Hippocampal formation (tissue), 2 donors: ENCODE measurements at regions not wholly inside any gene's neighbourhood (a gene's known extent, or its start where the extent isn't known, plus 50 kb on each side); places are given as distances from the start of the nearest gene placed in this dataset.

Experiments
- DNase-seq, 2 donors: peaks; one replicate each; lab custom pipeline; 2025; lab: John Stamatoyannopoulos, UW

DNA sequence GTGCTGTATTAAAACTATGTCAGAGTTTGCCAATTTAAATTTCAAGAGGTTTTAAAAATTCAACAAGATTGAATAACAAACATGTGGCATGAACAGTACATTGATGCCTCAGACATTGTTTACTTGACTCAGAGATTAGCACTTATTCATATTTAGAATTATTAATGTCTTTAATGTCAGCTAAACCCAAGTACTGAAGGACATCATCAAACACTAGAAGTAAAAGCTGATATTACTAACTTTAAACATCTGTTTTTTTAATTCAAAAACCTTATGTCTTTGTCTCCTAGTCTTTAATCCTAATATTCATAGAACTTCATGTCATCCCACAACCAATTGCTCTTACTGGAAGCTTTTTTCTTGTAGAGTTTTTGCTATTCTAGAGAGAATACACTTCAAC, 406.2 kb upstream of the PCDH7 start:
- no peak for DNase-seq

DNA sequence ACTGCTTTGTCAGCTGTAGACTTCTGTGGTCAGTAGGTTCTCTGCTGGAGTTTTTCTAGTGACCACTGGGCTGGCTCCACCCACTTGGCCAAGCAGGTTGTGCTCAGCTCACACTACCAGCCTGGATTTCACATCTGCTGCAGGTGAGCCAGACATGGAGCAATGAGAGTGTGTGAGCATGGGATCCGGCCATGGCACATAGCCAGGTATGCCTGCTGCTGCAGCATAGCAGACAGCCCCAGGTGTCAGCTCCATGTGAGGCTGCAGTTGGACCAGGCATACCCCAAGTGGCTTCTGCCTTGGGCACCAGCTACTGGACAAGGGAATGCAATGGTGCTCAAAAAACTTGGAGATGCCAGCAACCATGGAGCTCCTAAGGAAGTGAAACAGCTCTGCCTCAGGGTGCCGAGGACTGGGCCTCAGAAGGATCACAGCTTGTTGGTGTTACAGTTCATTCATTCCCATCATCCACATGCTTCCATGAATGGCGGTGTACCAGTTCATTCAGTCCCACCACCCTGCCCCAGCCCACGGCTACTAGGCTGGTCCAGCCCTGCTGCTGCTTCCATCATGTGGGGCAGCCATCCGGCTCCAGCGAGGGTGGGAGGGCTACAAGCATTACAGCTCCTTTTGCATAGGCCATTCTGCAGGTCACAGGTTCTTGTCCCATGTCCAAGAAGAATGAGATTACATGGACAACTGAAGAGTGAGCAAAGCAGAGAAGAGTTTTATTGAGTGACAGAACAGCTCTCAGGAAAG, 389.1 kb upstream of the PCDH7 start:
- DNase-seq = no peak

DNA sequence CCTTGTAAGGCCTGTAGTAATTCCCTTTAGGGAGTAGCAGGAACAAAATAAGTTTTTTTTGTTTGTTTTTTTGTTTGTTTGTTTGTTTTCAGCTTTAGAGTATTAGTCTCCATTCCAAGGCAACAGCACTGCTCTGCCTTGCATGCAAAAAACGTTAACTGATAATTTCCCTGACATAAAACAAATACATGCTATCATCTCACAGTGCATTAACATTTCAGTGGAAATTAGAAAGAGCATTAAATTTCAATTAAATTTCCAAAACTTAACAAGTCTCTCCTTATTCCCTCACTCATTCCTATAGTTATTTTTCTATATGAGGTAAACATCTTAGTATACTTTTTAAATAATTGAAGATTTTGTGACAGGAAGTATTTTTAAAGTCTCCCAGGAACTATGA, 378.4 kb upstream of the PCDH7 start:
- DNase-seq = no peak

DNA sequence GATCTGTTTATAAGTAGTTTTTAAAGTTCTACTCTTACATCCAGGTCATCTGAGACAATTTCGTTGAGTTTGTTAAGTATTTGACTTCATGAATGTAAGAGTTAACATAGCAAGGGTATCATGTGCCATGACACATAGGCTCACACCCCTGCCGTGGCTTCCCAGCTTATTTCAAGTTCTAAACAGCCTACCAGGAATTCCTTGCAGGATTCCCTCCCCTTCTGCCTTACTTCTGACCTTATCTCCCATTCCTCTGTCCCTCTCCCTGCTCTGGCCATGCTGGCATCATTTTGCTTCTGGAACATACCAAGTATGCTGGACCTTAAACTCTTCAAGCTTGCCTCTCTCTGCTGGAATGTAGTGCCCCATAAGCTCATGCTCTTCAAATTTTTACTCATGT, 369.9 kb upstream of the PCDH7 start:
- DNase-seq = no peak

DNA sequence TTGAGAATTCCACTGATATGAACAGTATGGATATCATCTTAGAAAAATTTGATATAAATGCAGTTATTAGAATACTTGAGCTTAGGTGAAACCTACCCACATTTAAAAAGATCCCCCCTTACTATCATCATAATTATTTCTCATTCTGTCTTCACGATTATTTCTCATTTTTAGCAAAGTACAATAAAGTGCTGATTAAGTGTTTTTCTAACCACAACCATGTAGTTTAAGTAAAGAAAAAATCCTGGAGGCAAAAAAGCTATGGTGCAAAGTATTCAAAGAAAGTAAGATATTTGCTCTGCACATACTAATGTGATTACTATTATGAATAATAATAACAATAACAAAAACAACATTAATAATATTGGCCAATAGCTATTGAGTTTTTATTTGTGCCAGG, 365.6 kb upstream of the PCDH7 start:
- no peak for DNase-seq

DNA sequence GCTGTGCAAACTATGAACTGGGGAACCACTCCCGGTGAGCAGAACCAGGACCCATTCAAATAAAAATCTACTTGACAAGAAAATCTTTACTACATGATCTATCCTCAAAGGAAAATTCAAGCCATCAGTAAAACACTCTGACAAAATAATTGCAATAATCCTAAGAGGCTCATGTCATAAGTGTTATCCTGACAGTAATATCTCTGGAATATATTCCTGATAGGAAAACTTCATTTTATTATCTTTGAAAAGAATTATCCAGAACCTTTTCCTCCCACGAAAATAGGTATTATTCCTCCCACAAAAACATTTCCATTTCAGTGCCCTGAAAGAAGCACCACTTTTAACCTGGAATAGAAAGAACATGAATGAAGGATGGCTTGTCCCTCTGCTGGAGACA, 357.7 kb upstream of the PCDH7 start:
- no peak for DNase-seq

DNA sequence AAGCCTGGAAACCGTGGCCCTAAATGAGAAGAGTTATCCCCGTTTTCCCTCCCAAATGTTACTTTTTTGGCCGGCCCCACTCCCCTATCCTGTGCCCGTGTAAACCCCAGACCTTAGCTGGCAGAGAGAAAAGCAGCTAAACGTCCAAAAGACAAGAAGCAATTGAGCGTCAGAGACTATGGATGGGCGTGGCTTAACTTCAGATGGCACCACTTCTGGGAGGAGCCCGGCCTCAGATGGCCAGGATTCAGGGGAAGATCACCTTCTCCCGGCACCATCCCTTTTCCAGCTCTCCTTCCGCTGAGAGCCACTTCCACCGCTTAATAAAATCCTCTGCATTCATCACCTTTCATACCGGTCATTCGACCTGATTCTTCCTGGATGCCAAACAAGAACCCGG, 350.1 kb upstream of the PCDH7 start:
- no peak for DNase-seq

DNA sequence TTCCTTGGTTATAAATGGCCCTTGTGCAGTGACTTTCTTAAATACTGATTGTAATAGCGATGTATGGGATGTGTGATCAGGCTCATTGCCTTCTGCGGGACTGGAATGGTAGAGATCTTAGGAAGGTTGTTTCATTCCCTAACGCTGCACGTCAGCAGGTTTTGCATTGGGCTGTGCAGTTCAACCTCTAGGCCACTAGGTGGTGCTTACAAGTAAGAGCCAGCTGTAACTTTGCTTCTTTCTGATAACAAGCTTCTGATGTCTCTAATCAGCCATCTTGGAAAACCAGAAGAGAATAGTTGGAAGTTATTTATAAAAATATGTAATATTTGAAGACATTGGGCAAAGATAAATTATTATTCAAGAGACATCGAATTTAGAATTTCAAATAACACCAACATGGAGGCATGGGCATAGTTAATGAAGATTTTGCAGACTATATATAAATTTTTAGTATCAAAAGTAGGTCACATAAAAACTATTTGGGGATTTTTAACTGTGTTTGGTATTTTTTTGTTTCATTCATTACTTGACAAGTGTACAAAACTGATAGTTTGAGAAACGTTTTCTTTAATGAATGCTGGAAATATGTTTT, 339.7 kb upstream of the PCDH7 start:
- DNase-seq = no peak

DNA sequence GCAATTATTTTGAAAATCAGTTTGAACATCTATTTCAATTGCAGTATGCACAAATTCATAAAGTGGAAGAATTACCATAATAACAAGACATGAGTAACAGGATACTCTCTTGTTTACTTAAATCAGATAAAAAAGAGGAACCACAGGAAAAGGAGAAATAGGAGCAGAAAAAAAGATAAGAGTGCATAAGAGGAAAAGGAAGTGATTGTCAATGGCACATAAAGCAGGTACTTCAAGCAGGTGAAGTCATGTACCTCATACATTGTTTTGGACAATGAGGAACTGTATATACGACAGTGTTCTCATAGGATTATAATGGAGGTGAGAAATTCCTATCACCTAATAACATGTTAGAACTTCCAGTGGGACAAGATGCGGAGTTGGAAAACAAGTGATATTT, 334.5 kb upstream of the PCDH7 start:
- no peak for DNase-seq

DNA sequence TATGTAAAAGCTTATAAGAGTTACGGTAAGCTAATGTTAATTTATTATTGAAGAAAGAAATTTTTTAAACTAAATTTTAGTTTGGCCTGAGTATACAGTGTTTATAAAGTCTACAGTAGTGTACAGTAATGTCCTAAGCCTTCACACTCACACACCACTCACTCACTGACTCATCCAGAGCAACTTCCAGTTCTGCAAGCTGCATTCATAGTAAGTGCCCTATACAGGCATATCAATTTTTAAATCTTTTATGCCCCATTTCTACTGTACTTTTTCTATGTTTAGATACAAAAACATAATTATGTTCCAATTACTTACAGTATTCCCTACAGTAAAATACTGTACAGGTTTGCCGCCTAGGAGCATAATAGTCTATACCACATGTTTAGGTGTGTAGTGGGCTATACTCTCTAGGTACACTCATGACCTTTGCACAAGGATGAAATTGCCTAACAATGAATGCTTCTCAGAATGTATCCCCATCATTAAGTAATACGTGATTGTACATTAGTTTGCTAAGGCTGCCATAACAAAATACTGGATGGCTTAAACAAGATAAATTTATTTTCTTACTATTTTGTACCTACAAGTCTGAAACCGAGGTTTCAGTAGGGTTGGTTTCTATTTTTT, 333.8 kb upstream of the PCDH7 start:
- DNase-seq = no peak

DNA sequence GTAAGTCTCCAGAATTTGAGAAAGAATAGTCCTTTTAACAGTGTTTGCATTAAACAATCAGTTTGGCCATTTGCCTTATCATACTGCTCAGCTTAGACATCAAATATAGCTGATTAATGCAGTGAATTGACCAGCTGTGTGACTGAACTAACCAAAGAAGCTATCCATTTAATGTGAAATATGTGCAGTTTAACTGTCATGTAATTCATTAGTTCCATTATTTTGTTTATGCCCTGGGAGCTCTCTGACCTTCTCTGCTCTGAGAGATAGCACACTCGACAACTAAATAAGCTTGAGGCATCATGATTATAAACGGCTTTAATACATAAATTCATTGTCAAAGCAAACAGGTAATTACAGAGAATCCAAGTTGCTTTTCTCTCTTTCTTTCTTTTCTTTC, 324.3 kb upstream of the PCDH7 start:
- no peak for DNase-seq

DNA sequence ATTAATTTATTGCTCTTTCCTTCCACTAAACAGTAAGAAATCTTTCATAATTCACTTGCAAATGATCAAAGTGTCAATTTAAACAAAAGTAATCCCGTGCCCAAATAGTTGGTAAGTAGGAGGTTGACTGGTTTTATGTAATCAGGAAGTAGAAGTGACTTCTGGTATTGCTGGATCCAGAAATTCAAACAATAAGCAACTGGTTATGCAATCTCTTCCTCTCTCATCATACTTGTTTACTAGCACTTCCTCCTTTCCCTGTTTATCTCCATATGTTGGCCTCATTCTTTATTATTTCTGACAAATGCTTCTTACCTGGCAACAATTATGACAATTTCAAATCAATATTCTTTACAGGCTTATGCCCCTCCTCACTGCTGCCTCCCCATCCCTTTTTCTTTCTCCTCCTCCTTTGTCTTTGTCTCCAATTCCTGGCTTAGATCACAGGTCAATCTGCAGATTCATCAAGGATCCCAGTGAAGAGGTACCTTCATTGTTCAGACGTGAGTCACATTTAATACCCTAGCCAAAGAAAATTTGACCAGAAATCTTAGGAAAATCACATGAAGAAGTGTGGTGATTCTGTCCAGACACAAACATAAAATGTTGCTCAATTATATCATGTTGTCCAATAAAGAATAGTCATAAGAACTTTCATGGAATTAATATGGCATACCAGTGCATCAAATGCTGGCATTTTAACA, 323.2 kb upstream of the PCDH7 start:
- no peak for DNase-seq

DNA sequence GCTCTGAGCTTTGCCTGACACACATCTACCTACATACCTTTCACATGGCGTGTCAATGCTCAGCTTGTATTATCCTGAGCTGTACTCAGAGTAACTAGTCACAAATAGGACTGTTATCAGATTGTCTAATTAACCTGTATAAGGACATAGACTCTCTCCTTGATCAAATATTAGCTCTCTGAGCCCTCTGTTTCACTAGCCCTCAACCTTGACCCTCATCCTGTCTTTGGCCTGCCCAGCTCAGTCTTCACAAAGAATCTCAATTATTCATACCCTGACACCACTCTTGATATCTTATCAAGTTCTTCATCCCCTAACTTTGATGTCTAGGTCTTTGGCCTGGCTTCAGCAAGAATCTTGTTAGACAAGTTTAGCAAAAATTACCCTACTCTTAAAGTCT, 320.7 kb upstream of the PCDH7 start:
- no peak for DNase-seq

DNA sequence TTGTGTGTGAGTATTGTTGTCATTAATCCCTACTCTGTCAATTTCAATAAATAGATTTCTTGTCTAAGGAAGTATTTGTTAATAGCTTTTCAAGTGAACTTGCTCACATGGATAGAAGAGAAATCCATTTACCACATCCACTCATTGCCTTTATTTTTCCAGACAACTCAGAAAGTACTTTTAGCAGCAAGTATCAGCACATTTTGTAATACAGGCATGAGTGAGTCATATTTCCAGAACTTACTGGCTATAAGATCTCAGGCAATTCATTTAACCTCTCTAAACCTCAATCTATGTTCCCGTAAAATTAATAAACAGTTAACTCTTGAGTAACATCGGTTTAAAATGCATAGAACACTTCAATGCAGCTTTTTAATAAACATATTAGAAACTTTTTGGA, 317.9 kb upstream of the PCDH7 start:
- DNase-seq = no peak

DNA sequence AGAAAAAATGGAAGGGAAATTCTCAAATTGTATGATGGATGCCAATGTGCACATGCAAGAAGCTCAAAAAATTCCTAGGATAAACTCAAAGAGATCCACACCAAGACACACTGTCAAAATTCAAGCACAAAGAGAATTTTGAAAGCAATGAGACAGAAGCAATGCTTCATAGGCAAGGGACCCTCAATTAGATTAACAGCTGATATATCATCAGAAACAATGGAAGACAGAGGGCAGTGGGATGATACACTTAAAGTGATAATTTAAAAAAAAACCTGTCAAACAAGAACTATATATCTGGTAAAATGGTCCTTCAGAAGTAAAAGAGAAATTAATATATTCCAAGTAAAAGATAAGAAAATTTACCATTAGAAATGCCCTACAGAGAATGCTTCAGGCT, 306.3 kb upstream of the PCDH7 start:
- DNase-seq = no peak

DNA sequence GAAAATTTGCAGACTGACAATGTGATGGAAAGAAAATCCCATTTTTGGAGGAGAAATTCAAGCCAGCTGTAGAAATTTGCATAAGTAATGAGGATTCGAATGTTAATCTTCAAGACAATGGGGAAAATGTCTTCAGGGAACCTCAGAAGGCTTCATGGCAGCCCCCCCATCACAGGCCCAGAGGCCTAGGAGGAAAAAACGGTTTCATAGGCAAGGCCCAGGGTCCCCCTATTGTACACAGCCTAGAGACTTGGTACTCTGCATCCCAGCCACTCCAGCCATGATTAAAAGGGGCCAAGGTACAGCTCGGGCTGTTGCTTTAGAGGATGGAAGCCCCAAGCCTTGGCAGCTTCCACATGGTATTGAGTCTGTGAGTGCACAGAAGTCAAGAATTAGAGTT, 303.6 kb upstream of the PCDH7 start:
- DNase-seq = no peak

DNA sequence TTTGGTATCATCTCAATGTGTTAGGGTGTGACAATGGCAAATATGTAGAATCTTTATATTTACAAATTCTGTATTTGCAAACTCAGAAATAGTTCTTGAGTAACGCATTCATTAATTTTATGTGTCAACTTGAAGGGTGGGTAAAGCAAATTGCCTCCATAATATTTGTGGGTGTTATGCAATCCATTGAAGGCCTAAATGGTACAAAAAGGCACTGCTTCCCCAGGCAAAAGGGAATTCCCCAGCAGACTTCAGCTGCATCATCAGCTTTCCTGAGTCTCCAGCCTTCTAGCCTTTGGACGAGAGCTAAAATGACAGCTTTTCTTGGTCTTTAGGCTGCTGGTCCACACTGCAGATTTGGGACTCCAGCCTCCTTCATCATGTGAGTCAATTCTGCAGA, 292.2 kb upstream of the PCDH7 start:
- no peak for DNase-seq

DNA sequence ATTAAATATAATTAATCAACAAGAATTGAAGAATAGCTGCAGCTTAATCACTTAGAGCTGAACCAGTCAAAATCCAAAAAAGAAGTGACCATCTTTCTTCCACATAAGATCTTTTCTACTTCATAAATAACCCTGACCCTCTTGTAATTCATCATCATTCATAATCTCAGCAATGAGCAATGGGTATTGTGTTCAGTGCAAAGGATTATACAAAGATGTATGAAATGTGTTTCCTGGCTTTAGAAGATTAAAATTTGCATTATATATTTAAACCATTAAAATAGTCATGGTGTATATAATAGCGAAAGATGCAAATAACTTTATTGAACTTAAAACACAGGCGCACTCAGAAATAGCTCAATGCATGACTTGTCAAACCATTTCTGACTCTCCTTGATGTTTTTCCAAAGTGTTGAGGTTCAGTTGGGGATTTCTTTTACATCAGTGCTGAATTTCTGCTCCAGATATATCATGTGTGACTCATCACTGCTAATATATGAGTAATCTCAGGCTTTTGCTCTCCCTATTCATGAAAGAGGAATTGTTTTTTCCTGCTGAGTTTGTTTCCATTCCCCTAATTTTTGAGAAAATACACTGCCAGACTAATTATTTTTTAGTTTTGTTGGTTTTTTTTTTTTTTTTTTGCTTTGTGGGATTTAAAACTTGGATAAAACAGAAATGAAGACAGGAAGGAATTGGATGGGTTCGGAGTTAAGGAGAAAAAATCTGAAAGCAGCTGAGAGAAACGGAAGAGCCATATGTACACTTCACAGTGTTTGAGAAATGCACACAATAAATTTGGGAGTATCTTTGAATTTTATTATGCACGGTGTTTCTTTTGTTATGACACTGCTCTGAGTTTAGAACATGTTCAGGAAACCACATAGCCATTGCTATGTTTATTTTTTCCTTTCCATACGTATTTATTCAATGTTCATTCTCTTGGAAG, 290.1 kb upstream of the PCDH7 start:
- no peak for DNase-seq

DNA sequence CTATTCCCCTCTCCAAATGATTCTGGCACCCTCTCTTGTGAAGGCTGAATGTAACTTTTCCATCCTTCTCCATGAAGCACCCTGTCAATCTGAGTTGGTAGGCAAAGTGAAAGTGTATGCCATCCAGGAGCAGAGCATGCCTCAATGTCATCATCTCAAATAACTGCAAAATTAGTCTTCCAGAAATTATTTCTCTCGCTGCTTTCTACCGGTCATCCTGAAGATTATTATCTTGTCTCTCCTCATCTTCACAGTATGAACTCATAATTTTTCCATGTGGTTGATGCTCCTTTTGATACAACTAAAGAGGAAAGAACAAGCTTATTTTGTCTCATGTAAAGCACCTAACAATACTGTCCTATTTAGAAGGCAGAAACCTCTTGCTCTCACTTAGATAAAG, 285.5 kb upstream of the PCDH7 start:
- no peak for DNase-seq

DNA sequence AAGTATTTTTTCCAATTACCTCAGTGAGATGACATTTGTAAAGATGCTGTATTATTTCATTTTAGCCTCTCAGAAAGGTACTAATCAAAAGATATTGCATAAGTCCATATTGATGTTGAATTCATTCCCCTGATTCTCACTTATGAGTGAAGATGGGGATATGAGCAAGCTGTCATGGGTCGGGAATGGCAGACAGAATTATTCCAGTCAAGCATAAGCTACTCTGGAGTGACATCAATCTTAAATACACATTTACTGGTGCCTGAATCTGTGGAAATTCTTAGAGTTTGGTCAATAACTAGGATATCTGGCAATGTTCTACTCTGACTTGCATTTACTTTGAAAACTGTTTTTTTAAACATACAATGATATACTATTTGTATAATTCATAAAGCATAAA, 283.8 kb upstream of the PCDH7 start:
- no peak for DNase-seq

DNA sequence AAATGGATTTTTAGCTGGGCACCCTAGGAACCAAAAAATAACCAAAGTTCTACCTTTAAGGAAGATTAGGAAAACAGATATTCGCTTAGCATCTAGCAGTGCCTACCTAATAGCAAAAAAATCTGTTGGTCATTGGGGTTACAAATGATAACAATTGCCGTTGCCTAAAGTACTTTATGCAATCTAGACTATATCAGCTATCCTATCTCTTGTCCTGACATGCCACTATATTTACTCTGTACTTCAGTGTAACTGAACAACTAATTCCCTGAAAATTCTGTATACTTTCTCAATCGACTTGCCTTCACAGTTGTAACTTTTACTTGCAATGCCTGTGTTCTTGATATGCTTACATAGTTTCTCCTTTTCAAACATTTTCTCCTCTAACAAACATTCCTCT, 282.9 kb upstream of the PCDH7 start:
- no peak for DNase-seq

DNA sequence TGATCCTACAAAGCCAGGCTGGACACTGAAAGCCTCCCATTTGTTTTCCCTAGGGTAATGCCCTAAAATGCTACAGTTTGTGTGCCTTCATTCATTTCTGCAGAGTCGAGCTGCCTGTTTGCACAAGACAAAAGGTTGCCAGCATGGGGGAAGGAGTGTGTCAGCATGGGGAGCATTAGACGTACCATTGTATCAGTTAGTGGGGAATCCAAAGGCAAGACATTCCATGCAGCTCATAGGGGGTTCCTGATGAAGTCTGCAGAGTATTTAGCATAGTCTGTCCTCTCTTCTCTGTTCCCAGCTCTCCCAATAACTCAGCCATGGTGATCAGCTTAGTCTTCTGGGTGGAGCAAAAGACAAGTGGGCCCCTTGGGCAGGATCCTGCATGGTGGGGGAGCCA, 276.9 kb upstream of the PCDH7 start:
- no peak for DNase-seq
